GM21737 (cell line): ENCODE measurements at regions not wholly inside any gene's neighbourhood (a gene's known extent, or its start where the extent isn't known, plus 50 kb on each side); places are given as distances from the start of the nearest gene placed in this dataset.
A peak's percentile ranks its signal among the peaks of the same experiment; 100 is the strongest.
"Not testable (repeated sequence)": the region's sequence is repeated elsewhere in the genome, so short reads cannot be mapped to it uniquely, and the experiment has no call there.

ENCODE experiments used
- ATAC-seq: cut with Tn5 transposase; IDR thresholded peaks from one replicate; pipeline ENCODE4 v1.9.1; 2021; ENCODE audit warnings: mild to moderate bottlenecking, moderate library complexity; ENCODE audit not compliant: unreplicated experiment

DNA sequence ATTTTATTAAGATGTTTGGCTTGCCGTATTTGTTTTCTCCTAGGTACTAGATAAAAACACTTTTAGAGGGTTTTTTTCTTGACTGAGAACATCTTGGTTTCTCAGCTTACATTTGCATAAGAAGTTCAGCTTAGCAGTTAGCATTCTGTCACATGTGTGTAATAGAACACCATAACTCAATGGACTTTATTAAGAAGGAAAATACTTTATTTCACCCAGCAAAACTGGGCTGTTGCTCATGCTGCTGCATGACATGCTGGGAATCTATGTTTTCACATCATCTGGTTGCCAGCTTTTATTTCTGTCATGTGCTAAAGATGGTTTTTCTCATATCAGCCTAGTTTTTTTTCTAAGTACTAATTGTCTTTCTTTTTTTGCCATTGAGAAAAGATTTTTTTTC is 144.6 kb downstream of the UTRN start:
- no peak for ATAC-seq

DNA sequence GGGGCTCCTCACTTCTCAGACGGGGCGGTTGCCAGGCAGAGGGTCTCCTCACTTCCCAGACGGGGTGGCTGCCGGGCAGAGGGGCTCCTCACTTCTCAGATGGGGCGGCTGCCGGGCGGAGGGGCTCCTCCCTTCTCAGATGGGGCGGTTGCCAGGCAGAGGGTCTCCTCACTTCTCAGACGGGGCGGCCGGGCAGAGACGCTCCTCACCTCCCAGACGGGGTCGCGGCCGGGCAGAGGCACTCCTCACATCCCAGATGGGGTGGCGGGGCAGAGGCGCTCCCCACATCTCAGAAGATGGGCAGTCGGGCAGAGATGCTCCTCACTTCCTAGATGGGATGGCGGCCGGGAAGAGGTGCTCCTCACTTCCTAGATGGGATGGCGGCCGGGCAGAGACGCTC is 148.3 kb downstream of the UTRN start:
- ATAC-seq, result not testable (repeated sequence)

DNA sequence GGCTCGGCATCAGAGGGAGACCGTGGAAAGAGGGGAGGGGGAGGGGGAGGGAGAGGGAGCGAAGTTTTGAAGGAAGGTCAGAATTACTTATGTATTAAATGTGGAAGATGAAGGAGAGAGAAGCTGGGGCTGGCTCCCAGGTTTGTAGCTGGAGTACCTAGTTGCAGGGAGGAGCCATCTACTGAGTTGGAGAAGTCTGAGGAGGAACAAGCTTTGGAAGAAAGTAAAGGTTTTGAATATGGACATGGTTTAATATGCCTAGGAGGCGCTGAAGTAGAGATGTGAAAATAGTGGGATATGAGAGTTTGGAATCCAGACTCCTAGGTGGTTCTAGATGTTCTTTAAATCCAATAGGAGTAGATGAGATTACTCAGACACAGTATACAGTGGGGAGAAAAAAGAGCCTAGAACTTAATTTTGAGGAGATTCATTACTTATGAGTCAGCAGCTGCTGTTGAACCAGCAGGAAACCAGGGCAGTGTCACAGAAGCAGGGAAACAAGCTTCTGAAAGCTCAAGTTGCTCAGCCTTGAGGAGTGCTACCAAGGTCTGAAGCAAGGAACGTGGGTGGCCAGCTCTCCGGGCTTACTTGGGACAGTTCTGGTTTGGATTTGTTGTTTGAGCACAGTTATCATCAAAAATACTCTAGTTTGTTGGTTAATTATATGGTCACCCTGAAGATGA is 149.3 kb downstream of the UTRN start:
- no peak for ATAC-seq

DNA sequence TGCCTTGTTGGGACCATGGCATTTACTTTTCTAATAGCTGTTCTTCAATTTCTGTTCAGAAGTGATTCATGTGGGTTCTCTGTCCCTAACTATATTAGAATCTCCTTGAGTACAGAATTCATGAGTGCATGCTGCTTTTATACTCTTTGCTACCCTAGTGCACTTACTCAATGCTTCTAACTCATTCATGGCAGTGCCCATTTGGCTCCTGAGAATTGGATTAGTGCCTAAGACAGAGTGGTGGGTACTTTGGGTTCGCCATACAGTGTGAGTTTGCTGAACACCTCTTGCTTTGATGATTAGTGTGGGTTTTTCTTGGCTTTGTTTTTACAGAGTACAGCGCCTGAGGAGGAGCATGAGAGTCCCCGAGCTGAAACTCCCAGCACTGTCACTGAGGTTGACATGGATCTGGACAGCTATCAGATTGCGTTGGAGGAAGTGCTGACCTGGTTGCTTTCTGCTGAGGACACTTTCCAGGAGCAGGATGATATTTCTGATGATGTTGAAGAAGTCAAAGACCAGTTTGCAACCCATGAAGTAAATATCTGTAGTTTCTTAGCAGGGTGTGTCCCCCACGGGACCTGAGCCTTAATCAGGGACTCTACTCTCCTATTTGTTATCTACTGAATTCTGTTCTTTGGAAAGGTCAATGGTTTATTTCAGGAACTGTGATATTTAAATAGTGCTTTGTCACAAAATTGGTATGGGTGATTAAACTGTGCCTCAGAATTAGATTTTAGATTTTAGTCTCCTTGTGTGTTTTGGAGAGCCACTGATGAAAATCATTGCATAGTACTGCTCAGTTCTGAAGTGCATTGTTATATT is 150.7 kb downstream of the UTRN start:
- no peak for ATAC-seq

DNA sequence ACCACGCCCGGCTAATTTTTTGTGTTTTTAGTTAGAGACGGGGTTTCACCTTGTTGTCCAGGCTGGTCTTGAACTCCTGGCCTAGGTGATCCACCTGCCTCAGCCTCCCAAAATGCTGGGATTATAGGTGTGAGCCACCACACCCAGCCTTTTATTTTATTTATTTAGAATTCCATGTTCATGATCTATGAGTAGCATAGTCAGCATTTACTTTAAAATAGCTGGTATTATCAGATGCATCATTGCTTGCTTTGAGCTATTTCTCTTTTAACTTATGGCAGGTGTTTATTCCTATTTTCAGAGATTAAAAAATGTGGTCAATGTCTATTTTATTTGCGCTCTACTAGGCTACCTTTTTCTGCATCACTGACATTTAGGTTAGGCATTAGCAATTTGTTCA is 152.0 kb downstream of the UTRN start:
- ATAC-seq, result no peak

DNA sequence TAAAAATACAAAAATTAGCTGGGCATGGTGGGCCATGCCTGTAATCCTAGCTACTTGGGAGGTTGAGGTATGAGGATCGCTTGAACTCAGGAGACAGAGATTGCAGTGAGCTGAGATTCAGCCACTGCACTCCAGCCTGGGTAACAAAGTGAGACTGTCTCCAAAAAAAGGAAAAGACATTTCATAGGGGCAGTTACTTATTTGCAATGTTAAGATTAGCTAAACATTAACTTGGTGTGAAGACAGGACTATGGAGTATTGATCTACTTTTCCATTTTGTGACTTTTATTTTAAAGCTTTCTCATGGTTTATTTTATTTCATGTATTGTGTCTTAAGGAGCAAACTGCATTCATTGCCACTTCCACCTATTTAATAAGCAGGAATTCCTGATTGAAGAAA is 153.0 kb downstream of the UTRN start:
- ATAC-seq, result no peak

DNA sequence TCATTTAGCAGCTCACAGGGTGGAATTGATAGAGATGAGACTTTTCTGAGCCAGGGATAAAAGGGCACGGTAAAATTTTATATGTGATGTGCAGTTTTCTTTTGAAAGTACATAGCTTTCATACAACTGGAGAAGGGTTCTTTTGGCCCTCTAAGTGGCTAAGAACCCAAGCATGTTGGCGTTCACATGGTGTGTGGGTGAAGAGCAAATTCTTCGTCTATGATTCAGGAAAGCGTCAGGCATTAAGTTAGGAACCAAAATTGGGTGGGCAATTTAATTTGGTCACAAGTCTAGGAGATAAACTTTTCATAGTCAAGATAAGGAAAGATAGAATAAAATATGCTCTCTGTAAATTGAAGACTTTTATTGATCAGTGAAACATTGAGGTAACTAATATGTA is 153.9 kb downstream of the UTRN start:
- ATAC-seq, result no peak

DNA sequence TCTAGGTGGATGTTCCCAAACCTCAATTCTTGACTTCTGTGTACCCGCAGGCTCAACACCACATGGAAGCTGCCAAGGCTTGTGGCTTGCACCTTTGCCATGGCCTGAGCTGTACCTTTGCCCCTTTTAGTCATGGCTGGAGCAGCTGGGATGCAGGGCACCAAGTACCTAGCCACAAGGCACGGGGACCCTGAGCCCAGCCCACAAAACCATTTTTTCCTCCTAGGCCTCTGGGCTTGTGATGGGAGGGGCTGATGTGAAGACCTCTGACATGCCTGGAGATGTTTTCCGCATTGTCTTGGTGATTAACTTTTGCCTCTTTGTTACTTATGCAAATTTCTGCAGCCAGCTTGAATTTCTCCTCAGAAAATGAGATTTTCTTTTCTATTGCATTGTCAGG is 156.7 kb downstream of the UTRN start:
- ATAC-seq, result not testable (repeated sequence)

DNA sequence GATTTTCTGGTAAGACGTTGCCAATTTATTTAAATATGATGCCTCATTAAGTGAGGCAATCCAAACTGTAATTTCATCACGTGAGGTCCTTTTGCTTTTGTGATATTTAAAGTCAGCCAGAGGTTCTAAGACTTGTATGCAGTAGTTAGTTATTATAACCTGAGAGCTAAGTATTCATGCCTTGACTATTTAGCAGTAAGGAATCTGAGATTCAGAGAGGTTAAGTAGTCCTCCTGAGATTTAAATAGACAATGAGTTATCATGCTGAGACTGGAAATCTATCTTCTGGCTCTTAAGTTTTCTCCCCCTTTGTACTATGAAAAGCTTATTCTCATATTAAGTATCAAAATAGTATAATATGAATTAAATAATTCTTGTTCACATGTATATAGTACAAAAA is 158.0 kb downstream of the UTRN start:
- no peak for ATAC-seq

DNA sequence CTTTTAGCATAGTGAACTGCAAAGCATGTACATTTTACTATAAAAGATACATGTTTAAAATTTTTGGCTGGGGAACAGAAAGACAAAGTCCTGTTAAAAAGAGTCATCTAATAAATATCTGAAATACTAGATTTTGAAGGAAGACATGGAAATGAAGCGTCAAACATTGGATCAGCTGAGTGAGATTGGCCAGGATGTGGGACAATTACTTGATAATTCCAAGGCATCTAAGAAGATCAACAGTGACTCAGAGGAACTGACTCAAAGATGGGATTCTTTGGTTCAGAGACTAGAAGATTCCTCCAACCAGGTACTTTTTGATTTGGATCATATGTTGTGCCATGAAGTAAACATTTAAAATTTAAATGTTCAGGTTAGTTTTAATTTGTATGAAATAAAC is 162.3 kb downstream of the UTRN start:
- ATAC-seq, result no peak

DNA sequence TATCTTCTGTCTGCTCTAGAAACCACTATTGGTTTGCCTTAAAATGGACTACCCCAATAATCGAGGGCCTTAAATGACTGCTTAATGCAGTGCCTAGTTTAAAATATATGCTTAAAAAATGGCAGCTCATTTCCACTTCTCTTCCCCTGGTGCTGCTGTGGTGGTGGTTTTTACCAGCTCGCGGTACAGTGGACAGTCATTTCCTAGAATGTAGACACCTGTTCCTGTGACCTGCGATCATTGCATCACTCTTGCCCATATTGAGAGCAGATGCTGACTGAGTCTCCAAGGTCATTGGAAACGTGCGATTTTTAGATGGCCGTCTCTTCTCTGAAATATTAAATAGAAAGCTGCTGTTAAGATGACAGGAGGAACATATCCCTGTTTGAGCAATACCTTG is 164.1 kb downstream of the UTRN start:
- ATAC-seq, result no peak

DNA sequence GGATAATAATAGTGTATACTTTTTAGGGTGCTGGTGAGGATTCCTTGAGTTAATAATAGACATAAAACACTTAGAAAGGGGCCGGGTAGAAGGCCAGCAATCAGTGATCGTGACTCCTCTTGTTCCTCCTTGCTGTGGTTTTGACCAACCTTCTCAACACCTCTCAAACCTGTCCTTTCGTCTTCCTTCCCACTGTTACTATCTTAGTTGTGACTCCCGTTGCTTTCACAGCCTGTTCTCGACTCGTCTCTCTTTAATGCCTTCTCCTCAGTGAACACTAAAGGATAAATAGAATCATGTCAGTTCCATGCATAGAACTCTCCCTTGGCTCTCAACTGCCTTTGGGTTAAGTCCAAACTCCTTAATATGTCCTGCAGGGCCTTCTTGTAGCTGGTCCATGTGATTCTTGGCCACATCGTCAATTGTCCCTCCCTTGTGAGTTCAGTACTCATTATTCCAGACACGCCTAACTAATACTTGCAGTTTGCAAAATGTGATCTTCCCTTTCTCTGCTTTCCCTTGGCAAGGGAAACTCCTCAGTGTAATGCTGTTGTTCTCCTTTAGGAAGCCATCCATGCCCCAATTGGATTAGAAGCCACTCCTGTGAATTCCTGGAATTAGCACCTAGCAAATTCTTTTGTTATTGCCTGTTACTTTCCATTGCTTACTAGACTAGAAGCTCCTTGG is 164.9 kb downstream of the UTRN start:
- no peak for ATAC-seq

DNA sequence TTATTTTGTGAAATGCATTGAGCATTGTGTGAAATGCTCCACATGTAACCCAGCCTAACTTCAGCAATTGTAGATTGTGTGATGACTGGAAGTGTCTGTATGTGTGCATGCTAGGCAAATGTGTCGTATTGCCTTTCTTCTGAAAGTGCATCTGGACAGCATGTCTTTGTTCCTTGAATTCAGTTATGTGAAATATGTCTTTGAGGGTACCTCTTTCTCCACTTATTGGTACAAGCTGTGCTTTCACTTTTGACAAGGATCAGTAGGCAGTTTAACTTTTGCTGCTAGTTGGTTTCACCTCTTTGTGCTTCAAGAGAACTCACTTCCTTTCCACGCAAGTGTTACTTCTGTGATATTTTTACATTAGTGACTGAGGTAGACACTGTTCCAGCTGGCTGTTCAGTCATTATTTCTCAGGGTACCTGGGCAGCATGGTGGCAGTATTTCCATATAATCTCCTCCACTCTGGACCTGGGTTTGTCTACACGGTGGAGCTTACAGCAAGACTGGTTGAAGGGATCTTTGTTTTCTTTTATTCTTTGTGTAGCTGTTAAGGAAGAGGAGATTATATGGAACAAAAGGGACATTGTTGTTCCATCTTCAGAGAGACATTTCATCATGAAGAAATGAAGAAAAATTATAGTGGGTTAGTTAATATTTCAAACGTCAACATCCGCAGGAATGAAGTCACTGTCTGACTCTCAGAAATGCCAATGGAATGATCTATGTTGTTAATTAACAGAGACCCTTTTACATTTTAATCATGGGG is 175.4 kb downstream of the UTRN start:
- peak; percentile 91 for ATAC-seq

DNA sequence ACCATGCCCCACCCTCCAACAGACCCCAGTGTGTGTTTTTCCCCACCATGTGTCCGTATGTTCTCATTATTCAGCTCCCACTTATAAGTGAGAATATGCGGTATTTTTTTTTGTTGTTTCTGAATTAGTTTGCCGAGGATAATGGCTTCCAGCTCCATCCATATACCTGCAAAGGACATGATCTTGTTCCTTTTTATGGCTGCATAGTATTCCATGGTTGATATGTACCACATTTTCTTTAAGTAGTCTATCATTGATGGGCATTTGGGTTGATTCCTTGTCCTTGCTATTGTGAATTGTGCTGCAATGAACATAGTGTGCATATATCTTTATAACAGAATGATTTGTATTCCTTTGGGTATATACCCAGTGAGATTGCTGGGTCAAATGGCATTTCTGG is 176.9 kb downstream of the UTRN start:
- no peak for ATAC-seq

DNA sequence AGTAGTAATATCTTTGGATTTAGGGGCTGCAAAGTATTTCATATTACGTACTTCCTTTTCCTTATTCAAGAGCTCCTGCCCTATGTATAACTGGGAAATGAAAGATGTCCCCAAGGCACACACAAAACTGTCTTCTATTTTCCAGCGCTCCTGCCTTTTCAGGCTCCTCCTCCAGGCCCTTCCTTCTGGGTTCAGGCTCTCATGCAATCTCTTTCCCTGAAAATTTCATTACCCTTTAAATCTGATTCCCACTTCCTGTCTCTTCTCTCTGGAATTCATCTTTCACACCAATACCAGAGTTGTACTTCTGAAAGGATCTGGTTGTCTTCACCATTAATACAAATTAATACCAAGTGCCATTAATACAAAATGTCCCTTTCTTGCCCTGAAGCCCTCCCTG is 181.6 kb downstream of the UTRN start:
- no peak for ATAC-seq

DNA sequence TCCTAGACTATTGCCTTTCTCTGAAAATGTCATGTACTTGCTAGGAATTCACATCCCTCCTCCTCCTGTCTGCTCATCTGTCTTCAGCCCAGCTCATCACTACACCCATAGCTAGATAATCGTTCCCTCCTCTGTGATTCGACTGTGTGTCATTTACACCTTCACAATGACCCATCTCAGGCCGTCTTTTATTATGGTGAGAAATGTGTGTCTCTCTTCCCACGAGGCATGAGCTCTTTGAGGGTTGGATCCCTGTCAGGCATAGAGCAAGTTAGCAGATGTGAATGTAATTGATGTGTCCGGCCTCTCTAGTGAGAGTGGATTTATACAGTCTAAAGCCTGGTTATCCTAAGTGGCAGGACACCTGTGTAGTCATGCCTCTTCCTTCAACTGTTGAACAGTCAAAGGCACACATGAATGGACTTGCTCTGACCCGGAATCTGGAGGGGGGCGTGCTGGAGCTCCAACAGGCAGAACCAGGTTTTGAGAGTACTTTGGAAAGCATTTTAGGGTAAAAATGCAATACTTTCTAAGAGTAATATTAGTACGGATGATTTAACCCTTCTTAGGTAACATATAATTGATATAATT is 182.1 kb downstream of the UTRN start:
- ATAC-seq, result no peak

DNA sequence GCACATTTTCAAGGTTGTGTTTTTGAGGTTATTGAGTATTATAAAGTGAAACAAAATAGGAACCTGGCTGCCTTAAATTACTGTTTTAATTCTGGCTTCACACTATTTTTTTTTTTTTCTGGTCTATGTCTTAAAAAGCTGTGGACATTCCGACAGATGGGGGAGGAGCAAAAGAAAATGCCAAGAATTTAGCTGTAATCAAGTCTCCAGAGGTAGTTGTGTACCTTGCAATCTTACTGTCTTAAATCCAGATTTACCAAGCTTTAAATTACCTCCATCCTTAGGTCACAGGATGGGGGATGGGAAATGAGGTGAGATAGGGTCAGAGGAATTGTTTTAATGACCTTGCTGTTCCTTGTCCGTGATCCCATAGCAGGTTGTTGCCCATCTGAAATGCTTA is 182.8 kb downstream of the UTRN start:
- no peak for ATAC-seq

DNA sequence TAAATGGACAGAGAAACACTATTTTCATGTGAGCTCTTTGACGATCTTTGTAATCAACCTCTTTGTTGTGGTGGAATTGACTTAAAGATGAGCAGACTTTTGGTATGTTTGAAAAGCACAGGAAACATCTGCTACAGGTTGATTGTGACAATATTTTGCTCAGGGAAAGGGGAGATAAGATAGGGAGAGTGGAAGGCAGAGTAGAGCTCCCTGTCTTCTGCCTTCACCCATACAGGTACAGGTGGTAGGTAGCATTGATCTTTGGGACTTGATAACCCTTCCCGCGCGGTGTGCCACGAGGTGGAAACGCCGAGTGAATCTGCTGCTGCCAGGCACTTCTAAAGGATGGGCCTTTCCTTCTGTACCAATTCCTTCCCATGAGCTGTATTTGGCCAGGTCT is 183.6 kb downstream of the UTRN start:
- no peak for ATAC-seq

DNA sequence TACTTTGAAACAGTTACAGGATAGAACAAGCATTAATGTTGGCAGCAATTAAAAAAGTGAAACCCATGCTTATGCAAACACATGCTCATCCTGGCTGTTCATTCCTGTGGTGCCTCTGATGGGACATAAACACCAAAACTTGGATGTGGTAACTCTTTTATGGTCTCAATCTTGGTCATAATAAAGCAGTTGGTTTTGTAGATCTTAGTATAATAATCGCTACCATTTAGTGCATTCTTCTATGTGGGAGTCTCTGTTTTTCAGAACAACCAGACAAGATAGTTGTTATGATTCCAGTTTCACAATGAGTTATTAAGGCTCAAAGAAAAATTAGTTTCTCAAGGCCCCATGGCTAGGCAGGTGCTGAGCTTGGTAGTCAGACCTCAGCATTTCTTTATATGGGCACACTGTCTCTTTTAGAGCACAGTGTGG is 184.0 kb downstream of the UTRN start:
- peak; percentile 57 for ATAC-seq

DNA sequence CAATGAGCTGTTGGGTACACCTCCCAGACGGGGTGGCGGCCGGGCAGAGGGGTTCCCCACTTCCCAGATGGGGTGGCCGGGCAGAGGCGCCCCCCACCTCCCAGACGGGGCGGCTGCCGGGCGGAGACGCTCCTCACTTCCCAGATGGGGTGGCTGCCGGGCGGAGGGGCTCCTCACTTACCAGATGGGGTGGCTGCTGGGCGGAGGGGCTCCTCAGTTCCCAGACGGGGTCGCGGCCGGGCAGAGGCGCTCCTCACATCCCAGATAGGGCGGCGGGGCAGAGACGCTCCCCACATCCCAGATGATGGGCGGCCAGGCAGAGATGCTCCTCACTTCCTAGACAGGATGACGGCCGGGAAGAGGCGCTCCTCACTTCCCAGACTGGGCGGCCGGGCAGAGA is 185.1 kb downstream of the UTRN start:
- not testable (repeated sequence) for ATAC-seq

DNA sequence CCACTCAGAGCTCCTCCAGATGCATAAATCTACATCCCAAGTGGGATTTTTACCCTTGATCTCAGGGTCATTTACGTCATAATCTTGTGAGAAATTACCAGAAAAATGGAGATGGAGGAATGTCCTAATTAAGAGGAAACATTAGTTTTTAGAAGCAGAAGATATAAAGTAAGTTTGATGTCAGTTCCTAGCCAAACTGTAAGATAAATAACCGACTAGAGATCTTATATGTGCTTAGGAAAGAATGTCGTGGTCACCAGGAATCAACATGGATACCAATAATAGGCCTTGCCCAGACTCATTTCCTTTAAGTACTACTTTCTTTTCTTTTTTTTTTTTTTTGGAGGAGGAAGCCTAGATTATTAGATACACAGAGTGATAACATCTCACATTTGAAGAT is 186.9 kb downstream of the UTRN start:
- no peak for ATAC-seq
